Glutamatergic neuron (in vitro differentiated cells): ENCODE measurements at regions not wholly inside any gene's neighbourhood (a gene's known extent, or its start where the extent isn't known, plus 50 kb on each side); places are given as distances from the start of the nearest gene placed in this dataset.

Experiments used
- DNase-seq: peaks from one replicate; pipeline ENCODE4 v3.0.0; 2022
- H3K27ac Mint-ChIP-seq: one replicate; pipeline ENCODE4 v1.8.0; 2020; ENCODE audit warnings: mild to moderate bottlenecking, mixed read lengths, inconsistent platforms; ENCODE audit not compliant: unreplicated experiment
- H3K27me3 Mint-ChIP-seq: one replicate; pipeline ENCODE4 v1.8.0; 2020; ENCODE audit warnings: mild to moderate bottlenecking, moderate library complexity, mixed read lengths, inconsistent platforms; ENCODE audit not compliant: unreplicated experiment
- H3K36me3 Mint-ChIP-seq: one replicate; pipeline ENCODE4 v1.8.0; 2020; ENCODE audit warnings: mild to moderate bottlenecking, mixed read lengths, inconsistent platforms; ENCODE audit not compliant: unreplicated experiment
- H3K4me1 Mint-ChIP-seq: one replicate; pipeline ENCODE4 v1.8.0; 2020; ENCODE audit warnings: mild to moderate bottlenecking, low read depth, mixed read lengths, inconsistent platforms; ENCODE audit not compliant: unreplicated experiment
- H3K4me3 Mint-ChIP-seq: one replicate; pipeline ENCODE4 v1.8.0; 2020; ENCODE audit warnings: mild to moderate bottlenecking, mixed read lengths, inconsistent platforms; ENCODE audit not compliant: unreplicated experiment
- H3K9me3 Mint-ChIP-seq: one replicate; pipeline ENCODE4 v1.8.0; 2020; ENCODE audit warnings: mild to moderate bottlenecking, moderate library complexity, mixed read lengths, inconsistent platforms; ENCODE audit not compliant: unreplicated experiment
- CTCF ChIP-seq: fragments of 200-600 bp; sonication (generic); IDR thresholded peaks from one replicate; pipeline ENCODE4 v1.5.0; 2021; ENCODE audit not compliant: partially characterized antibody, unreplicated experiment

GRCh38 chr18:49681387-49681786 lies 119.5 kb downstream of the LIPG start:
- Mint-ChIP-seq H3K4me1 (peaks cover 16% of the 10 kb centered on the region), H3K27ac (no peak overlapping the region), H3K4me3 (no peak overlapping the region), H3K9me3 (peaks cover 5% of the 10 kb centered on the region), H3K27me3 (no peaks in the 10 kb centered on the region), H3K36me3 (peaks cover 5% of the 10 kb centered on the region)
- no peak for DNase-seq
- no peak for TF ChIP-seq CTCF

- peaks cover 5% of the 10 kb centered on the region for H3K9me3 Mint-ChIP-seq
- H3K36me3 Mint-ChIP-seq = no peaks in the 10 kb centered on the region
- no peak overlapping the region for H3K4me3 Mint-ChIP-seq
- peak overlapping the region; percentile 89 for H3K27ac Mint-ChIP-seq
- H3K4me1 Mint-ChIP-seq = peaks cover 16% of the 10 kb centered on the region
- no peaks in the 10 kb centered on the region for H3K27me3 Mint-ChIP-seq
- DNase-seq = no peak
- no peak for TF ChIP-seq CTCF
These were observed 116.6 kb downstream of the LIPG start for GRCh38 chr18:49678440-49678839.

- peak; percentile 9 for TF ChIP-seq CTCF
- peak; percentile 42 for DNase-seq
- Mint-ChIP-seq H3K4me3 (peak overlapping the region; percentile 36), H3K27me3 (no peaks in the 10 kb centered on the region), H3K9me3 (peaks cover 5% of the 10 kb centered on the region), H3K4me1 (peaks cover 16% of the 10 kb centered on the region), H3K27ac (peak overlapping the region; percentile 89), H3K36me3 (no peaks in the 10 kb centered on the region)
These were observed 116.0 kb downstream of the LIPG start for GRCh38 chr18:49677762-49678413.

GRCh38 chr18:49677081-49677480 lies 115.2 kb downstream of the LIPG start:
- no peak overlapping the region for H3K4me3 Mint-ChIP-seq
- no peak overlapping the region for H3K27ac Mint-ChIP-seq
- no peak for TF ChIP-seq CTCF
- H3K36me3 Mint-ChIP-seq = no peaks in the 10 kb centered on the region
- peaks cover 4% of the 10 kb centered on the region for H3K9me3 Mint-ChIP-seq
- DNase-seq = no peak
- H3K27me3 Mint-ChIP-seq = no peaks in the 10 kb centered on the region
- peaks cover 16% of the 10 kb centered on the region for H3K4me1 Mint-ChIP-seq

- DNase-seq = no peak
- TF ChIP-seq CTCF = no peak
- no peak overlapping the region for H3K4me3 Mint-ChIP-seq
- peaks cover 4% of the 10 kb centered on the region for H3K9me3 Mint-ChIP-seq
- H3K4me1 Mint-ChIP-seq = peaks cover 13% of the 10 kb centered on the region
- no peaks in the 10 kb centered on the region for H3K36me3 Mint-ChIP-seq
- H3K27me3 Mint-ChIP-seq = no peaks in the 10 kb centered on the region
- H3K27ac Mint-ChIP-seq = no peak overlapping the region
These were observed 111.4 kb downstream of the LIPG start for GRCh38 chr18:49673281-49673680.
